ENCODE measurements at regions not wholly inside any gene's neighbourhood (a gene's known extent, or its start where the extent isn't known, plus 50 kb on each side); places are given as distances from the start of the nearest gene placed in this dataset.
"Not testable (repeated sequence)": the region's sequence is repeated elsewhere in the genome, so short reads cannot be mapped to it uniquely, and the experiment has no call there.

DNA sequence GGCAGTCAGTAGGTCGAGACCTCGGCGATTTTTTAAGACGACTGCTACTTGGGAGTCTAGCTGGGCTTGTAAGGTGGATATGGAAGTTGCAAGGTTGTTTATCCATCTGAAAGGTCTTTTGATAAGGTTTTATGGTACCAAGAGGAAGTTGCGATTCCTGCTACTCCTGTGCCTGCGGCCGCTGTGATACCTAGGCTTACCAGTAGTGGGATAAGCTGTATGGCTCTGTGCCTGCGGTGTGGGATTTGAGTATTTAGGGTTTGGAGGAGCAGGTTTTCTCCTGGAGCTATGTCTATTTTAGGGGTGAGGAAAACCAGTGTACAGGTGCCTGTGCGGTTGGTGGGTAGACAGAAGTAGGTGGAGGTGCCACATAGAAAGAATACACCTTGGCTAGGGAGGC is 1059.8 kb downstream of the SI start:
- no peak overlapping the region for H3K4me2 ChIP-seq
- ChIA-PET POLR2A (no interaction called here), CTCF (no interaction called here)
- no peak for DNase-seq (ENCODE audit: low read depth in 1 of 2, low spot score in 1 of 2)
- FAIRE-seq, result no peak
- H3K9me3 ChIP-seq, result no peaks in the 10 kb centered on the region
- no peak for ATAC-seq
- no peak overlapping the region for H3K27ac ChIP-seq
- WGBS (ENCODE audit: missing lambda C conversion rate), result 72% methylated on average over 9 of the region's 9 CpGs
- no peaks in the 10 kb centered on the region for H3K4me1 ChIP-seq
- TF ChIP-seq FOSB (CRISPR knock-in tag; IDR thresholded peaks at IDR 0.05) (no peak), PHF8 (IDR thresholded peaks at IDR 0.05; ENCODE audit: borderline replicate concordance, low read depth) (no peak), GATA3 (IDR thresholded peaks at IDR 0.05; ENCODE audit: borderline replicate concordance) (no peak), ZNF302 (CRISPR knock-in tag; IDR thresholded peaks at IDR 0.05) (no peak), MAZ (IDR thresholded peaks at IDR 0.05; ENCODE audit: borderline replicate concordance, low read depth, low read length) (no peak), CEBPB (IDR thresholded peaks at IDR 0.05) (no peak), EP300 (IDR thresholded peaks at IDR 0.05) (no peak), BHLHE40 (IDR thresholded peaks at IDR 0.05; ENCODE audit: low read depth, low read length) (no peak), POLR2AphosphoS2 (conservative IDR thresholded peaks at IDR 0.05; ENCODE audit: low read length) (no peak), ZC3H11A (IDR thresholded peaks at IDR 0.05) (no peak), RAD21 (conservative IDR thresholded peaks at IDR 0.05 in 1 of 2, IDR thresholded peaks at IDR 0.05 in 1 of 2) (no peak), HEYL (CRISPR knock-in tag; IDR thresholded peaks at IDR 0.05) (no peak), RFX5 (IDR thresholded peaks at IDR 0.05) (no peak), NR3C1 (IDR thresholded peaks at IDR 0.05) (no peak)
- TF ChIP-seq, protein P1, sequence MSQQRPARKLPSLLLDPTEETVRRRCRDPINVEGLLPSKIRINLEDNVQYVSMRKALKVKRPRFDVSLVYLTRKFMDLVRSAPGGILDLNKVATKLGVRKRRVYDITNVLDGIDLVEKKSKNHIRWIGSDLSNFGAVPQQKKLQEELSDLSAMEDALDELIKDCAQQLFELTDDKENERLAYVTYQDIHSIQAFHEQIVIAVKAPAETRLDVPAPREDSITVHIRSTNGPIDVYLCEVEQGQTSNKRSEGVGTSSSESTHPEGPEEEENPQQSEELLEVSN (IDR thresholded peaks at IDR 0.05; ENCODE audit: borderline replicate concordance, low read depth), result no peak
- TF ChIP-seq, protein P2, sequence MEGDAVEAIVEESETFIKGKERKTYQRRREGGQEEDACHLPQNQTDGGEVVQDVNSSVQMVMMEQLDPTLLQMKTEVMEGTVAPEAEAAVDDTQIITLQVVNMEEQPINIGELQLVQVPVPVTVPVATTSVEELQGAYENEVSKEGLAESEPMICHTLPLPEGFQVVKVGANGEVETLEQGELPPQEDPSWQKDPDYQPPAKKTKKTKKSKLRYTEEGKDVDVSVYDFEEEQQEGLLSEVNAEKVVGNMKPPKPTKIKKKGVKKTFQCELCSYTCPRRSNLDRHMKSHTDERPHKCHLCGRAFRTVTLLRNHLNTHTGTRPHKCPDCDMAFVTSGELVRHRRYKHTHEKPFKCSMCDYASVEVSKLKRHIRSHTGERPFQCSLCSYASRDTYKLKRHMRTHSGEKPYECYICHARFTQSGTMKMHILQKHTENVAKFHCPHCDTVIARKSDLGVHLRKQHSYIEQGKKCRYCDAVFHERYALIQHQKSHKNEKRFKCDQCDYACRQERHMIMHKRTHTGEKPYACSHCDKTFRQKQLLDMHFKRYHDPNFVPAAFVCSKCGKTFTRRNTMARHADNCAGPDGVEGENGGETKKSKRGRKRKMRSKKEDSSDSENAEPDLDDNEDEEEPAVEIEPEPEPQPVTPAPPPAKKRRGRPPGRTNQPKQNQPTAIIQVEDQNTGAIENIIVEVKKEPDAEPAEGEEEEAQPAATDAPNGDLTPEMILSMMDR (IDR thresholded peaks at IDR 0.05), result no peak
- H3K4me3 ChIP-seq, result no peak overlapping the region

DNA sequence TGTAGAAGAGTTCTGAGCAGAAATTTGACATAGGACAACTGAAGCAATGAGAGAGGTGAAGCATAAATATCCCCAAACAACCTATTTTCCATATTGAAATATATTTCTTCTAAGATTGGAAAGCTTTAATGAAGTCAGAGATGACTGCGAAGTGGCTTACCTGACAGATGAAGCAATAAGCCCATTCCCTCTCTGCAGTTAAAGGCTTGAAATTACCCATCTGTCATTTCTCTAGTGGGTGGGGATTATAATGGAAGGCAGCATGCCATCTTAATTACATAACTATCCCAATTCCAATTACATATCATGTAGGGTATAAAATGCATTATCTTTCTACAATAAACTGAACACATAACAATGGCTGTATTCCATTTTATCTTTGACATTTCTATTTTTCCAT is 1070.5 kb downstream of the SI start:
- FAIRE-seq, result no peak
- no peak for ATAC-seq
- WGBS (ENCODE audit: missing lambda C conversion rate), result 72% methylated on average over 1 of the region's 1 CpG
- POLR2A ChIA-PET, result no interaction called here
- TF ChIP-seq, protein P3, sequence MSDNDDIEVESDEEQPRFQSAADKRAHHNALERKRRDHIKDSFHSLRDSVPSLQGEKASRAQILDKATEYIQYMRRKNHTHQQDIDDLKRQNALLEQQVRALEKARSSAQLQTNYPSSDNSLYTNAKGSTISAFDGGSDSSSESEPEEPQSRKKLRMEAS (IDR thresholded peaks at IDR 0.05), result no peak
- no peak for TF ChIP-seq FOSB (CRISPR knock-in tag; IDR thresholded peaks at IDR 0.05)
- TF ChIP-seq RFX5 (IDR thresholded peaks at IDR 0.05), result no peak
- TF ChIP-seq NR3C1 (IDR thresholded peaks at IDR 0.05), result no peak
- TF ChIP-seq CBX8 (IDR thresholded peaks at IDR 0.05), result no peak
- no peak for TF ChIP-seq CEBPB (IDR thresholded peaks at IDR 0.05)
- TF ChIP-seq MAZ (IDR thresholded peaks at IDR 0.05; ENCODE audit: borderline replicate concordance, low read depth, low read length), result no peak
- TF ChIP-seq TP53 (CRISPR knock-in tag; IDR thresholded peaks at IDR 0.05), result no peak
- TF ChIP-seq SREBF2 (IDR thresholded peaks at IDR 0.05), result no peak
- no peak for TF ChIP-seq EHF (CRISPR knock-in tag; IDR thresholded peaks at IDR 0.05)
- H3K27ac ChIP-seq, result no peak overlapping the region
- no peak overlapping the region for H3K4me3 ChIP-seq
- CTCF ChIA-PET, result no interaction called here
- H3K4me1 ChIP-seq, result no peaks in the 10 kb centered on the region
- peaks cover 5% of the 10 kb centered on the region; the same call in 1 of the 3 replicates for H3K9me3 ChIP-seq
- no peak overlapping the region for H3K4me2 ChIP-seq
- no peak for DNase-seq (ENCODE audit: low read depth in 1 of 2, low spot score in 1 of 2)

DNA sequence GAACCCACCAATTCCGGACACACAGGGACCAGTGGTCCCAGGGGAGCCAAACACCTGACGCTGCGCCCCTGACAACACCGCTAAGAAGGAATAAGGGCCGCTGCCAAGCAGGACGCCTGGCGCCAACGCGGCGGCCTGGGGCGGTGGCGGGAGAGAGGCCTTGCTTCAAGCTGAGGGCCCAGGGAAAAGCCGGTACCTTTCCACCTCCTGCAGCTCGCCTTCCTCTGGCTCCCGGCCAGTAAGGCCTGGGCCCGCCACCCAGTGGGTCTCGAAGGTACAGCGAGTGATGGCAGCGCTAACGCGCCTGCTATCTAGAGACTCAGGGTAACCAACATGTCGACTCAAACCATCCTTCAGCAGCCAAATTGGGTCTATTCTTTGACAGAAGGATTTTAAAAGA is 1074.1 kb downstream of the SI start:
- ChIA-PET CTCF (no interaction called here), POLR2A (no interaction called here)
- Histone ChIP-seq H3K27ac (no peak overlapping the region), H3K4me2 (no peak overlapping the region), H3K9me3 (peaks cover 5% of the 10 kb centered on the region; the same call in 1 of the 3 replicates), H3K4me1 (no peaks in the 10 kb centered on the region), H3K4me3 (no peak overlapping the region)
- WGBS (ENCODE audit: missing lambda C conversion rate), result 82% methylated on average over 22 of the region's 22 CpGs
- FAIRE-seq (no peak), DNase-seq (ENCODE audit: low read depth in 1 of 2, low spot score in 1 of 2) (no peak), ATAC-seq (no peak)
- no peak for TF ChIP-seq EHF (CRISPR knock-in tag; IDR thresholded peaks at IDR 0.05)
- TF ChIP-seq JUN (IDR thresholded peaks at IDR 0.05), result no peak
- TF ChIP-seq, protein P4, sequence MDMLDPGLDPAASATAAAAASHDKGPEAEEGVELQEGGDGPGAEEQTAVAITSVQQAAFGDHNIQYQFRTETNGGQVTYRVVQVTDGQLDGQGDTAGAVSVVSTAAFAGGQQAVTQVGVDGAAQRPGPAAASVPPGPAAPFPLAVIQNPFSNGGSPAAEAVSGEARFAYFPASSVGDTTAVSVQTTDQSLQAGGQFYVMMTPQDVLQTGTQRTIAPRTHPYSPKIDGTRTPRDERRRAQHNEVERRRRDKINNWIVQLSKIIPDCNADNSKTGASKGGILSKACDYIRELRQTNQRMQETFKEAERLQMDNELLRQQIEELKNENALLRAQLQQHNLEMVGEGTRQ (IDR thresholded peaks at IDR 0.05), result no peak

DNA sequence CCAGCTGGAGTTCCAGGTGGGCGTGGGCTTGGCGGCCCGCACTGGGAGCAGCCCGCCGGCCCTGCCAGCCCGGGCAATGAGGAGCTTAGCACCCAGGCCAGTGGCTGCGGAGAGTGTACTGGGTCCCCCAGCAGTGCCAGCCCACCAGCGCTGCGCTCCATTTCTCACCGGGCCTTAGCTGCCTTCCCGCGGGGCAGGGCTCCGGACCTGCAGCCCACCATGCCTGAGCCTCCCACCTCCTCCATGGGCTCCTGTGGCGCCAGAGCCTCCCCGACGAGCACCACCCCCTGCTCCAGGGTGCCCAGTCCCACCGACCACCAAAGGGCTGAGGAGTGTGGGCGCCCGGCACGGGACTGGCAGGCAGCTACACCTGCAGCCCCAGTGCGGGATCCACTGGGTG is 1075.3 kb downstream of the SI start:
- H3K27ac ChIP-seq; H3K4me3 ChIP-seq; ATAC-seq; DNase-seq (ENCODE audit: low read depth in 1 of 2, low spot score in 1 of 2); H3K4me1 ChIP-seq; H3K9me3 ChIP-seq; H3K4me2 ChIP-seq; POLR2A ChIA-PET; FAIRE-seq; CTCF ChIA-PET: not testable (repeated sequence)
- 87% methylated on average over 8 of the region's 21 CpGs for WGBS (ENCODE audit: missing lambda C conversion rate)

Measured in A549 (cell line).